ENCODE measurements at regions not wholly inside any gene's neighbourhood (a gene's known extent, or its start where the extent isn't known, plus 50 kb on each side); places are given as distances from the start of the nearest gene placed in this dataset.

GRCh38 chr13:44193731-44194130 lies 179.9 kb upstream of the SERP2 start:
- no TSS peak for BruUV-seq (replicated peaks)
- H3K4me3 ChIP-seq (ENCODE audit: low read depth, low read length, poor library complexity, severe bottlenecking), result no peak overlapping the region
- POLR2A ChIA-PET, result no interaction called here
- no peaks in the 10 kb centered on the region for H3K9me2 ChIP-seq (ENCODE audit: insufficient read depth, low read length)
- no peak overlapping the region for H2AFZ ChIP-seq (ENCODE audit: low read length)
- no peak for TF ChIP-seq CTCF (conservative IDR thresholded peaks at IDR 0.05; ENCODE audit: low read length)
- TF ChIP-seq EZH2phosphoT487 (IDR thresholded peaks at IDR 0.05; ENCODE audit: borderline replicate concordance, low read depth, low read length), result no peak
- intact Hi-C loops (cut with micrococcal nuclease; ENCODE audit: unreplicated experiment), result no loop called here
- H3K4me2 ChIP-seq (ENCODE audit: low read length), result no peak overlapping the region
- DNase-seq (ENCODE audit: low spot score), result no peak
- no peaks in the 10 kb centered on the region for H3K79me2 ChIP-seq (ENCODE audit: insufficient read depth, low read depth, low read length)
- no peaks in the 10 kb centered on the region for H3K4me1 ChIP-seq (ENCODE audit: insufficient read depth, low read length, poor library complexity, severe bottlenecking)
- H3K27ac ChIP-seq (ENCODE audit: low read depth, low read length, poor library complexity, severe bottlenecking), result no peak overlapping the region
- CTCF ChIA-PET (ENCODE audit: unreplicated experiment), result no interaction called here
- no peaks in the 10 kb centered on the region for H3K36me3 ChIP-seq (ENCODE audit: insufficient read depth, low read length)
- H3K9me3 ChIP-seq (ENCODE audit: low read length), result no peaks in the 10 kb centered on the region
- H4K20me1 ChIP-seq (ENCODE audit: insufficient read depth, low read length), result no peaks in the 10 kb centered on the region

DNA sequence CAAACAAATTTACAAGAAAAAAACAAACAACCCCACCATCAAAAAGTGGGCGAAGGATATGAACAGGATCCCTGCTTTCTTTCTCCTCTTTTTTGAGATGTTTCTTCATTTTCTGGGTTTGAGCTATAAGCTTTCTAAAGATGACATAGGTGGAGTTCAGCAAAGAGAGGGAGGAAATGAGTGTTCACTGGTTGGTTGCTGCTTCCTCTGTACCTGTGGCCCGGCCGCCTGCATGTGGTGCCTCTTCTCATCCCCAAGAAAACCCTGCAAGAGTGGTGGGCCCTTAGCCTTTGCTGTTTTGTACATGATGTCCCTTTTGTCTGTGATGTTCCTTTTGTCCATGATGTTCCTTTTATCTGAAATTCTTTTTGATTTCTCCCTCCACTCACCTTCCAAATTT lies 178.4 kb upstream of the SERP2 start:
- no peaks in the 10 kb centered on the region for H3K36me3 ChIP-seq (ENCODE audit: insufficient read depth, low read length)
- CTCF ChIA-PET (ENCODE audit: unreplicated experiment), result no interaction called here
- H3K27ac ChIP-seq (ENCODE audit: low read depth, low read length, poor library complexity, severe bottlenecking), result no peak overlapping the region
- DNase-seq (ENCODE audit: low spot score), result no peak
- H3K9me3 ChIP-seq (ENCODE audit: low read length), result no peaks in the 10 kb centered on the region
- H3K4me1 ChIP-seq (ENCODE audit: insufficient read depth, low read length, poor library complexity, severe bottlenecking), result no peaks in the 10 kb centered on the region
- no peak overlapping the region for H3K4me2 ChIP-seq (ENCODE audit: low read length)
- H3K4me3 ChIP-seq (ENCODE audit: low read depth, low read length, poor library complexity, severe bottlenecking), result no peak overlapping the region
- no peaks in the 10 kb centered on the region for H3K9me2 ChIP-seq (ENCODE audit: insufficient read depth, low read length)
- TF ChIP-seq CTCF (conservative IDR thresholded peaks at IDR 0.05; ENCODE audit: low read length) (no peak), EZH2phosphoT487 (IDR thresholded peaks at IDR 0.05; ENCODE audit: borderline replicate concordance, low read depth, low read length) (no peak)
- BruUV-seq (replicated peaks), result no TSS peak
- intact Hi-C loops (cut with micrococcal nuclease; ENCODE audit: unreplicated experiment), result no loop called here
- no peaks in the 10 kb centered on the region for H4K20me1 ChIP-seq (ENCODE audit: insufficient read depth, low read length)
- no peak overlapping the region for H2AFZ ChIP-seq (ENCODE audit: low read length)
- H3K79me2 ChIP-seq (ENCODE audit: insufficient read depth, low read depth, low read length), result no peaks in the 10 kb centered on the region
- POLR2A ChIA-PET, result interaction anchor here (1.0 kb wide), 1 partner anchor 83 kb away, joined by 3 read pairs; no protein-coding TSS in a partner anchor

GRCh38 chr13:44196196-44196751 lies 177.3 kb upstream of the SERP2 start:
- no peak for DNase-seq (ENCODE audit: low spot score)
- Histone ChIP-seq H4K20me1 (ENCODE audit: insufficient read depth, low read length) (no peaks in the 10 kb centered on the region), H3K9me2 (ENCODE audit: insufficient read depth, low read length) (no peaks in the 10 kb centered on the region), H3K4me3 (ENCODE audit: low read depth, low read length, poor library complexity, severe bottlenecking) (no peak overlapping the region), H3K36me3 (ENCODE audit: insufficient read depth, low read length) (no peaks in the 10 kb centered on the region), H3K9me3 (ENCODE audit: low read length) (no peaks in the 10 kb centered on the region), H3K27ac (ENCODE audit: low read depth, low read length, poor library complexity, severe bottlenecking) (no peak overlapping the region), H2AFZ (ENCODE audit: low read length) (no peak overlapping the region), H3K4me2 (ENCODE audit: low read length) (no peak overlapping the region), H3K79me2 (ENCODE audit: insufficient read depth, low read depth, low read length) (no peaks in the 10 kb centered on the region), H3K4me1 (ENCODE audit: insufficient read depth, low read length, poor library complexity, severe bottlenecking) (no peaks in the 10 kb centered on the region)
- ChIA-PET CTCF (ENCODE audit: unreplicated experiment) (no interaction called here), POLR2A (no interaction called here)
- TF ChIP-seq EZH2phosphoT487 (IDR thresholded peaks at IDR 0.05; ENCODE audit: borderline replicate concordance, low read depth, low read length) (no peak), CTCF (conservative IDR thresholded peaks at IDR 0.05; ENCODE audit: low read length) (no peak)
- no TSS peak for BruUV-seq (replicated peaks)
- intact Hi-C loops (cut with micrococcal nuclease; ENCODE audit: unreplicated experiment), result no loop called here

Data from OCI-LY7 (cell line).